Adrenal gland (tissue), 9 donors: ENCODE measurements at regions not wholly inside any gene's neighbourhood (a gene's known extent, or its start where the extent isn't known, plus 50 kb on each side); places are given as distances from the start of the nearest gene placed in this dataset.

Source experiments
- DNase-seq, 7 donors: peaks; one replicate each; pipeline ENCODE4 v3.0.0-alpha.2; 2019 to 2020
- H3K27ac ChIP-seq, 5 donors: fragments of 200-600 bp; sonication (generic) in 4 of 5; 1 replicate in 3 of 5; 2 replicates in 2 of 5; pipeline versions ENCODE4 v1.5.1 to v1.8.0; 2016 to 2020; ENCODE audit warnings: mild to moderate bottlenecking in 1 of 5
- H3K27me3 ChIP-seq: fragments of 200-600 bp; 2 replicates; pipeline ENCODE4 v1.8.0; 2021
- H3K36me3 ChIP-seq, 2 donors: fragments of 200-600 bp; replicated peaks in 1 of 2; 1 replicate in 1 of 2; 2 replicates in 1 of 2; pipeline versions ENCODE4 v1.5.1 to v1.8.0; 2018 to 2022
- H3K4me1 ChIP-seq, 2 donors: fragments of 200-600 bp; replicated peaks in 1 of 2; 1 replicate in 1 of 2; 2 replicates in 1 of 2; pipeline versions ENCODE4 v1.5.1 to v1.8.0; 2018 to 2021
- H3K4me3 ChIP-seq, 4 donors: fragments of 200-600 bp; sonication (generic) in 3 of 4; one replicate each; pipeline ENCODE4 v1.5.1; 2016 to 2018
- H3K9me3 ChIP-seq, 3 donors: fragments of 200-600 bp; sonication (generic) in 1 of 3; replicated peaks in 1 of 3; 1 replicate in 2 of 3; 2 replicates in 1 of 3; pipeline versions ENCODE4 v1.5.1 to v1.8.0; 2016 to 2021
- POLR2A ChIP-seq, 2 donors: fragments of 450-650 bp; IDR thresholded peaks; one replicate each; pipeline ENCODE4 v1.6.1; 2017; ENCODE audit warnings: antibody characterized with exemption in 2 of 2, mild to moderate bottlenecking in 2 of 2, moderate library complexity in 1 of 2
- WGBS, 4 donors: extraction: QIAGEN DNeasy Blood & Tissue Kit in 2 of 4; methylation state at CpG; one replicate each; pipeline versions ENCODE4 v1.1.5 to v1.1.7; 2013 to 2017; 5-methylcytosine and 5-hydroxymethylcytosine counted together
- intact Hi-C, 2 donors: fragments of 100-400 bp; cut with DNase I; formaldehyde crosslinking; loops; one replicate each; pipeline versions ENCODE4 v1.14.1 to v1.15.0; 2022 to 2023
- TF ChIP-seq, protein P1 (sequence below), 6 experiments: fragments of 450-650 bp in 4 of 6; fragments of 200-600 bp in 2 of 6; sonication (generic) in 1 of 6; IDR thresholded peaks; 1 replicate in 5 of 6; 2 replicates in 1 of 6; pipeline versions ENCODE4 v1.5.1 to v1.8.0; 2016 to 2021; ENCODE audit warnings: antibody characterized with exemption in 6 of 6, mild to moderate bottlenecking in 2 of 6, moderate library complexity in 1 of 6
- donor health status: healthy with polysubstance abuse.
- donor health status: Bipolar disorder and iron deficiency.
- donor health status: DM: yes; HTN: yes; CAD: no.
- donor health status: DM: no; HTN: no; CAD: no.
- donor health status: DM: no; HTN: no; CAD: no.

DNA sequence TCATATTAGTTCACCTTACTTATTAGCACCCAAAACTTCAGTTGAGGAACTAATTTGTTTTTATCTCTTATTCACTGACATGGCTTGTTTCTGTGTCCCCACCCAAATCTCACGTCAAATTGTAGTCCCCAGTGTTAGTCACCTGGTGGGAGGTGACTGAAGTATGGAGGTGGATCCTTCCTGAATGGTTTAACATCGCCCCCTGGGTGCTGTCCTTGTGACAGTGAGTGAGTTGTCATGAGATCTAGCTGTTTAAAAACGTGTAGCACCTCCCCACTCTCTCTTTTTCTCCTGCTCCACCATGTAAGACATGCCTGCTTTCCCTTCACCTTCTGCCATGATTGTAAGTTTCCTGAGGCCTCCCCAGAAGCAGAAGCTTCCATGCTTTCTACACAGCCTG, 75.0 kb upstream of the HECTD2 start:
- TF ChIP-seq, protein P1, sequence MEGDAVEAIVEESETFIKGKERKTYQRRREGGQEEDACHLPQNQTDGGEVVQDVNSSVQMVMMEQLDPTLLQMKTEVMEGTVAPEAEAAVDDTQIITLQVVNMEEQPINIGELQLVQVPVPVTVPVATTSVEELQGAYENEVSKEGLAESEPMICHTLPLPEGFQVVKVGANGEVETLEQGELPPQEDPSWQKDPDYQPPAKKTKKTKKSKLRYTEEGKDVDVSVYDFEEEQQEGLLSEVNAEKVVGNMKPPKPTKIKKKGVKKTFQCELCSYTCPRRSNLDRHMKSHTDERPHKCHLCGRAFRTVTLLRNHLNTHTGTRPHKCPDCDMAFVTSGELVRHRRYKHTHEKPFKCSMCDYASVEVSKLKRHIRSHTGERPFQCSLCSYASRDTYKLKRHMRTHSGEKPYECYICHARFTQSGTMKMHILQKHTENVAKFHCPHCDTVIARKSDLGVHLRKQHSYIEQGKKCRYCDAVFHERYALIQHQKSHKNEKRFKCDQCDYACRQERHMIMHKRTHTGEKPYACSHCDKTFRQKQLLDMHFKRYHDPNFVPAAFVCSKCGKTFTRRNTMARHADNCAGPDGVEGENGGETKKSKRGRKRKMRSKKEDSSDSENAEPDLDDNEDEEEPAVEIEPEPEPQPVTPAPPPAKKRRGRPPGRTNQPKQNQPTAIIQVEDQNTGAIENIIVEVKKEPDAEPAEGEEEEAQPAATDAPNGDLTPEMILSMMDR (IDR thresholded peaks at IDR 0.05) = no peak
- no peak for TF ChIP-seq POLR2A (IDR thresholded peaks at IDR 0.05)
- no peak for DNase-seq
- H3K9me3 ChIP-seq = no peaks in the 10 kb centered on the region
- no peaks in the 10 kb centered on the region for H3K27me3 ChIP-seq
- no peaks in the 10 kb centered on the region for H3K36me3 ChIP-seq
- intact Hi-C loops = no loop called here
- H3K27ac ChIP-seq = no peak overlapping the region
- H3K4me3 ChIP-seq = no peak overlapping the region
- WGBS, 4 donors = 55 to 66% (median 62%) methylated on average over 3 of the region's 3 CpGs
- no peaks in the 10 kb centered on the region for H3K4me1 ChIP-seq

DNA sequence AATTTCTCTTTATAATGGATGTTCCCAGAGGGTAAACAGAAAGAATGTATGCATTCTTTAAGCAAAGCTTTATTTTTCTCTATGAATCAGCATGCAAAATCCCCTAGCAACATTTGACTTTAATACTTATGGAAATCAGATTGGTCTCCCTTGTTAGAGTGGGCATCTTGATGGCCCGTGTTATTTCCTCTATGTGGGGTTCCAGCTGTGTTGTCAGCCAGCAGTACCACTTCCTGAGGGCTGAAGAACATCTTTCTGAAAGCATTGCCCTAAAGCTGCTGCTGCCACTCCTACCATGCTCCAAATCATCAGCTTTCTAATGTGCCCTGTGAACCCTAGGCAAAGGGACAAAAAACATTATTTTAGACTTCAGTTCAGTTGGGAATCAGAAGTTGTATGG, 70.4 kb upstream of the HECTD2 start:
- Histone ChIP-seq H3K9me3 (no peaks in the 10 kb centered on the region), H3K36me3 (no peaks in the 10 kb centered on the region), H3K4me1 (no peaks in the 10 kb centered on the region), H3K27me3 (no peaks in the 10 kb centered on the region), H3K4me3 (no peak overlapping the region), H3K27ac (no peak overlapping the region)
- TF ChIP-seq POLR2A (IDR thresholded peaks at IDR 0.05) = no peak
- TF ChIP-seq, protein P1 (IDR thresholded peaks at IDR 0.05) = no peak
- DNase-seq = no peak
- WGBS, 4 donors = 63 to 71% (median 69%) methylated on average over 1 of the region's 1 CpG
- intact Hi-C loops = no loop called here

DNA sequence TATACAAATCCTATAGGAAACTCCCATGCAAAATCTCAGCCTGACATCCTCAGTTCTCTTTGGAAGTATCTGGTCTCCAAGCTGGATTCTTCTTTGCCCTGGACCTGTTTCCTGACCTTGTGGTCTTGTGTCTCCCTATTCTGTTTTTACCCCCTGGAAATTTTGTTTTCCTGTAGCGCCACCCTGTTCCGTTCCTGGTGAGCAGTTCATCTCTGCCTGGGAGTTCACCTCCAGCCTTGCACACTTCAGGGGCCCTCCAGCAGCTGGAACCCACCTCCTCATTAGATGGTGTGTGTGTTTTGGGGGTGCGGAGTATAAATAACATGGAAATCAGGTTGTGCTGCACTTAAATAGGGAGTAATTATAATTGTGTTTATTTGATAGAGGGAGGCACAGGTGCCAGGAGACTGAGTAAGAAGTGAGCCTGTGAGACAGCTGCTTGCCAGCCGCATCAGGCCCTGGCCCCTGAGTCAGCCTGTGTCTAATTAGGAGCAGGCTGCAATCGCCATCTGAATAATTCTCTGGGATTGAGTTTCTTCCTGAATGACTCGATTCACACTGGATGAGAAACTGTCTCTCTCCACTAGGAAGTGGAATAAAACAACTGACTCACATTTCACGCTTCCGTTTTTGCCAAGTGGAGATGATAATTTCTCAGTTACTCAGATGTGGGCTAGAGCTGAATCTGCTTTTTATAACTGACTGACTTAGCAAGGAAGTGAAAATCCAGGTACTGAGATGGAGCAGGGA, 69.4 kb upstream of the HECTD2 start:
- Histone ChIP-seq H3K9me3 (no peaks in the 10 kb centered on the region), H3K27me3 (no peaks in the 10 kb centered on the region), H3K4me1 (no peaks in the 10 kb centered on the region), H3K36me3 (no peaks in the 10 kb centered on the region), H3K4me3 (no peak overlapping the region), H3K27ac (no peak overlapping the region)
- no peak for TF ChIP-seq POLR2A (IDR thresholded peaks at IDR 0.05)
- TF ChIP-seq, protein P1 (IDR thresholded peaks at IDR 0.05) = no peak
- intact Hi-C loops = no loop called here
- 69 to 77% (median 75%) methylated on average over 8 of the region's 8 CpGs for WGBS, 4 donors
- peak in 3 of 7 donors; percentile 2 to 30 (median 15) for DNase-seq

DNA sequence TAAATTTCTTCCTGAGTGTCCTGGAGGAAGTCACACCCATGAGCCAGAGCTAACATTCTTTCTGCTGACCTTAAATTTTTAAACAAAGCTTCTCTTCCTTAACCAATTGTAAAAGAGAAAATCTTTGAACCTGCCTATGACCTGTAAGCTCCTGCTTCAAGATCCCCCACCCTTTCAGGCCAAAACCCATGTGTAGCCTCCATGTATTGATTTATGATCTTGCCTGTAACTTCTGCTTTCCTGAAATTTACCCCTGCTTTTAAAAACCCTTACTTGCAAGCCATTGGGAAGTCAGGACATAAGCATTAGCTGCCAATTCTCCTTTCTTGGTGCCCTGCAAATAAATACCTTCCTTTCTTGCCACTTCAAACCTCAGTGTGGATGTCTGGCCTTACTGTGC, 68.5 kb upstream of the HECTD2 start:
- Histone ChIP-seq H3K4me3 (no peak overlapping the region), H3K27ac (no peak overlapping the region), H3K4me1 (no peaks in the 10 kb centered on the region), H3K9me3 (no peaks in the 10 kb centered on the region), H3K36me3 (no peaks in the 10 kb centered on the region), H3K27me3 (no peaks in the 10 kb centered on the region)
- intact Hi-C loops = no loop called here
- DNase-seq = no peak
- no peak for TF ChIP-seq POLR2A (IDR thresholded peaks at IDR 0.05)
- TF ChIP-seq, protein P1 (IDR thresholded peaks at IDR 0.05) = no peak
